PC-3 (cell line): ENCODE measurements at regions not wholly inside any gene's neighbourhood (a gene's known extent, or its start where the extent isn't known, plus 50 kb on each side); places are given as distances from the start of the nearest gene placed in this dataset.

Source experiments
- CTCF ChIP-seq: fragments of 300-600 bp; sonication (generic); conservative IDR thresholded peaks from 2 replicates; pipeline ENCODE4 v1.5.1; 2017; ENCODE audit warnings: antibody characterized with exemption, low read depth, mild to moderate bottlenecking, low read length
- EZH2 ChIP-seq: fragments of 300-600 bp; sonication (generic); IDR thresholded peaks from one replicate; pipeline ENCODE4 v1.6.1; 2017; ENCODE audit warnings: antibody characterized with exemption, mild to moderate bottlenecking, low read length; ENCODE audit not compliant: unreplicated experiment
- EZH2phosphoT487 ChIP-seq: fragments of 300-600 bp; sonication (generic); IDR thresholded peaks from 2 replicates; pipeline ENCODE4 v1.6.1; 2018; ENCODE audit warnings: mild to moderate bottlenecking, antibody characterized with exemption, low read length, borderline replicate concordance

GRCh38 chr18:67232991-67233390 lies 283.5 kb downstream of the DSEL start:
- TF ChIP-seq EZH2phosphoT487: no peak
- TF ChIP-seq EZH2: no peak
- TF ChIP-seq CTCF: no peak
